ENCODE measurements at regions not wholly inside any gene's neighbourhood (a gene's known extent, or its start where the extent isn't known, plus 50 kb on each side); places are given as distances from the start of the nearest gene placed in this dataset.

- no peak overlapping the region for H3K27ac ChIP-seq
- H3K9me3 ChIP-seq, result no peaks in the 10 kb centered on the region
- no peaks in the 10 kb centered on the region for H3K27me3 ChIP-seq (replicated peaks; ENCODE audit: insufficient read depth)
- H3K4me1 ChIP-seq (ENCODE audit: control insufficient read depth in 1 of 2, low read depth in 2 of 2), result no peaks in the 10 kb centered on the region
- no peak overlapping the region for H3K4me3 ChIP-seq
- DNase-seq (ENCODE audit: low spot score), result no peak
- TF ChIP-seq, protein P1, sequence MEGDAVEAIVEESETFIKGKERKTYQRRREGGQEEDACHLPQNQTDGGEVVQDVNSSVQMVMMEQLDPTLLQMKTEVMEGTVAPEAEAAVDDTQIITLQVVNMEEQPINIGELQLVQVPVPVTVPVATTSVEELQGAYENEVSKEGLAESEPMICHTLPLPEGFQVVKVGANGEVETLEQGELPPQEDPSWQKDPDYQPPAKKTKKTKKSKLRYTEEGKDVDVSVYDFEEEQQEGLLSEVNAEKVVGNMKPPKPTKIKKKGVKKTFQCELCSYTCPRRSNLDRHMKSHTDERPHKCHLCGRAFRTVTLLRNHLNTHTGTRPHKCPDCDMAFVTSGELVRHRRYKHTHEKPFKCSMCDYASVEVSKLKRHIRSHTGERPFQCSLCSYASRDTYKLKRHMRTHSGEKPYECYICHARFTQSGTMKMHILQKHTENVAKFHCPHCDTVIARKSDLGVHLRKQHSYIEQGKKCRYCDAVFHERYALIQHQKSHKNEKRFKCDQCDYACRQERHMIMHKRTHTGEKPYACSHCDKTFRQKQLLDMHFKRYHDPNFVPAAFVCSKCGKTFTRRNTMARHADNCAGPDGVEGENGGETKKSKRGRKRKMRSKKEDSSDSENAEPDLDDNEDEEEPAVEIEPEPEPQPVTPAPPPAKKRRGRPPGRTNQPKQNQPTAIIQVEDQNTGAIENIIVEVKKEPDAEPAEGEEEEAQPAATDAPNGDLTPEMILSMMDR (IDR thresholded peaks at IDR 0.05), result no peak
- H3K36me3 ChIP-seq, result no peaks in the 10 kb centered on the region
- no peak for ATAC-seq (ENCODE audit: insufficient number of reproducible peaks, low FRiP score, low read depth)
Measured at GRCh38 chr9:86843206-86843605, 104.1 kb downstream of the GAS1 start.

DNA sequence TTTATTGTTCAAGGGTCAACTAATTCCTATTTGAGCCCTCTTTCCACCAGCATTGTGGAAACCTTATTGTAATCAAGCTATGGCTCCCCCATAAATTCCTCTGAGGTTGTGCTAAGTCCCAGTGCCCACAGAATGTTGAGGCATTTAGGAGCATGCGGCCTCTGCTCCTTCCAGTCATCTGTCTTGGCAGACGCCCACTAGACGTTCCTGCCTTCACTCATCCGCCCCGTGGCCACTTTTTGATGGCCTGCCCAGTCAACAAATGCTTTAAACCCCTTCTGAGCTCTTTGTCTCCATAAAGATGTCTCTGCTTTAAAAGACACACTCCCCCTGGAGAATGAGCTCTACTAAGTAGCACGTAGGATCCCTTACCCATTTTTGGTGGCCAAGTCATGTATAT, 104.7 kb downstream of the GAS1 start:
- Histone ChIP-seq H3K9me3 (no peaks in the 10 kb centered on the region), H3K4me1 (ENCODE audit: control insufficient read depth in 1 of 2, low read depth in 2 of 2) (no peaks in the 10 kb centered on the region), H3K36me3 (no peaks in the 10 kb centered on the region), H3K27me3 (replicated peaks; ENCODE audit: insufficient read depth) (no peaks in the 10 kb centered on the region), H3K4me3 (no peak overlapping the region), H3K27ac (no peak overlapping the region)
- TF ChIP-seq, protein P1 (IDR thresholded peaks at IDR 0.05), result no peak
- ATAC-seq (ENCODE audit: insufficient number of reproducible peaks, low FRiP score, low read depth) (no peak), DNase-seq (ENCODE audit: low spot score) (no peak)

- H3K4me3 ChIP-seq, result no peak overlapping the region
- no peak overlapping the region for H3K27ac ChIP-seq
- no peaks in the 10 kb centered on the region for H3K9me3 ChIP-seq
- no peaks in the 10 kb centered on the region for H3K36me3 ChIP-seq
- no peak for ATAC-seq (ENCODE audit: insufficient number of reproducible peaks, low FRiP score, low read depth)
- TF ChIP-seq, protein P1 (IDR thresholded peaks at IDR 0.05), result no peak
- H3K27me3 ChIP-seq (replicated peaks; ENCODE audit: insufficient read depth), result no peaks in the 10 kb centered on the region
- DNase-seq (ENCODE audit: low spot score), result no peak
- no peaks in the 10 kb centered on the region for H3K4me1 ChIP-seq (ENCODE audit: control insufficient read depth in 1 of 2, low read depth in 2 of 2)
Measured at GRCh38 chr9:86839522-86839921, 107.8 kb downstream of the GAS1 start.

GRCh38 chr9:86838519-86839497, 108.5 kb downstream of the GAS1 start:
- Histone ChIP-seq H3K4me1 (ENCODE audit: control insufficient read depth in 1 of 2, low read depth in 2 of 2) (no peaks in the 10 kb centered on the region), H3K4me3 (no peak overlapping the region), H3K9me3 (no peaks in the 10 kb centered on the region), H3K27me3 (replicated peaks; ENCODE audit: insufficient read depth) (no peaks in the 10 kb centered on the region), H3K36me3 (no peaks in the 10 kb centered on the region), H3K27ac (no peak overlapping the region)
- ATAC-seq (ENCODE audit: insufficient number of reproducible peaks, low FRiP score, low read depth), result no peak
- DNase-seq (ENCODE audit: low spot score), result no peak
- TF ChIP-seq, protein P1 (IDR thresholded peaks at IDR 0.05), result no peak

DNA sequence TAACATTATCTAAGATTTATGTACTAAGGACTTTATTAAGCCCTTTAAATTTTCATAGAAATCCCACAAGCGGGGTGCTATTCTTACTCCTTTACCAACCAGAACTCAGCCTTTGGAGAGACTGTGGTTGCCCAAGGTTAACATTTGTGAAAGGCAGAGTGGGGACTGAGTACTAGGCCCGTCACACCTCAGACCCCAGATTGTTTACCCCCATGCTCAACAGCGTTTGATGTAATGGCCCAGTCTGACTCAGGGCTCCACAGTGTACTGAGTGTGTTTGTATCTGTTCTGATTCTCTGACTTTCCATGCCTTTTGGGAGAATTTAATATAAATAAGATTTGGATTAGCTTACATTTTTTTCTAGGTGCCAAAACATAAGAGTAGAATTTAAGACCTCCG, 110.0 kb downstream of the GAS1 start:
- H3K27ac ChIP-seq, result no peak overlapping the region
- DNase-seq (ENCODE audit: low spot score), result no peak
- no peaks in the 10 kb centered on the region for H3K9me3 ChIP-seq
- H3K4me1 ChIP-seq (ENCODE audit: control insufficient read depth in 1 of 2, low read depth in 2 of 2), result no peaks in the 10 kb centered on the region
- H3K4me3 ChIP-seq, result no peak overlapping the region
- no peaks in the 10 kb centered on the region for H3K36me3 ChIP-seq
- no peaks in the 10 kb centered on the region for H3K27me3 ChIP-seq (replicated peaks; ENCODE audit: insufficient read depth)
- TF ChIP-seq, protein P1 (IDR thresholded peaks at IDR 0.05), result no peak
- no peak for ATAC-seq (ENCODE audit: insufficient number of reproducible peaks, low FRiP score, low read depth)

Data from thoracic aorta (tissue), 2 donors.